ENCODE measurements at regions not wholly inside any gene's neighbourhood (a gene's known extent, or its start where the extent isn't known, plus 50 kb on each side); places are given as distances from the start of the nearest gene placed in this dataset.

DNA sequence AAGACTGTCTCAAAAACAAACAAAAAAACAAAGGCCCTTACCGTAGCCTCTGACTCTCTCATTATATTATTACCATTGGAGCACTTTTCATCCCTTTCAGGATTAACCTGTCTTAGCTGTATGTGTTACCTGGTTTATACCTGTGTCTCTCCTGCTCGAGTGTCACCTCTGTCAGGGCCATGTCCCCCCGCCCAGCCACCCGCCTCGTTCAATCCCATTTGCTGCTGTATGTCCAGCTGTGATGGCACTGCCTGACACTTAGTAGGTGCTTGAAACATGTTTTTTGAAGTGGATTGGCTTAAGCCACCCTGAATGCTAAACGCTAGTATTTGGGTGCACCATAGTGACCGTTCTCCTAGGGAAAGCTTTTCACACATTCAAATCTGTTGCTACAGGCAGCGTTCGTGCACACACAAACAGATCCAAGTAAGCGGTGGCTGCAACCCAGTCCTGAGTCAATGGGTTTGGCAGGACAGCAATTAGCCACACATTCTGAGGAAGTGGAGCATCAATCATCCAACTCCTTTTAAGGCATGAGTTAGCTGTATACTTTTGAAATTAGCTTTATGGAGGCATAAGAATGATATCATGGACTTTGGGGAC is 98.9 kb upstream of the ZNF217 start:
- no peak for TF ChIP-seq ELF4 (IDR thresholded peaks at IDR 0.05)
- TF ChIP-seq TARDBP (IDR thresholded peaks at IDR 0.05), result no peak
- TF ChIP-seq CTBP1 (IDR thresholded peaks at IDR 0.05; ENCODE audit: borderline replicate concordance), result no peak
- no peak for TF ChIP-seq ZNF384 (IDR thresholded peaks at IDR 0.05)
- TF ChIP-seq SP1 (IDR thresholded peaks at IDR 0.05), result no peak
- TF ChIP-seq SUZ12 (IDR thresholded peaks at IDR 0.05), result no peak
- no peak for TF ChIP-seq BHLHE40 (IDR thresholded peaks at IDR 0.05; ENCODE audit: borderline replicate concordance)
